ENCODE measurements at regions not wholly inside any gene's neighbourhood (a gene's known extent, or its start where the extent isn't known, plus 50 kb on each side); places are given as distances from the start of the nearest gene placed in this dataset.

DNA sequence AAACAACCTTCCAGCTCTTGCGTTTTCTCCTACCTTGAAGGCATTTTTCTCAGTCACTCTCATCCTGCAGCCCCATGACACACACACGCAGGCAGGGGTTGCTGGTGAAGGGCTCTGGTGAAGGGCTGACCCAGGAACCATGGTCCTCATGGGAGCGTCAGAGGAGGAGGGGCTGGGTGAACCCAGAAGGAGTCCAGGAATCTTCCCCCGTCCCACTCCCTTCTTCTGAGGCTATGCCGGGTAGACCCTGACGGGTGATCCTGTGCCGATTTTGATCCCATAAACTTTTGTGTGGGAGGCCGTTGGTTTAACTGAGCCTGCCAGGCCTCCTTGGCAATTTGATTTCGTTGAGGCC, 278.4 kb upstream of the FOXF1 start:
- TF ChIP-seq TBL1XR1 (IDR thresholded peaks at IDR 0.05; ENCODE audit: low read depth, low read length) (no peak), SMC3 (IDR thresholded peaks at IDR 0.05; ENCODE audit: borderline replicate concordance, low read length) (no peak), PAX5 (IDR thresholded peaks at IDR 0.05; ENCODE audit: borderline replicate concordance, low read depth, low read length) (no peak), FOXK2 (IDR thresholded peaks at IDR 0.05) (no peak), ZNF274 (IDR thresholded peaks at IDR 0.05; ENCODE audit: insufficient read depth, insufficient read length) (no peak), CHD1 (IDR thresholded peaks at IDR 0.05; ENCODE audit: low read depth, low read length) (no peak), CREB1 (IDR thresholded peaks at IDR 0.05; ENCODE audit: low read depth) (no peak), STAT1 (conservative IDR thresholded peaks at IDR 0.05) (no peak), ATF2 (IDR thresholded peaks at IDR 0.05; ENCODE audit: low read length) (no peak), DPF2 (IDR thresholded peaks at IDR 0.05) (no peak), RAD21 (IDR thresholded peaks at IDR 0.05; ENCODE audit: insufficient read depth, low read depth, low read length) (no peak), ZNF592 (IDR thresholded peaks at IDR 0.05) (no peak)
- TF ChIP-seq, protein P1, sequence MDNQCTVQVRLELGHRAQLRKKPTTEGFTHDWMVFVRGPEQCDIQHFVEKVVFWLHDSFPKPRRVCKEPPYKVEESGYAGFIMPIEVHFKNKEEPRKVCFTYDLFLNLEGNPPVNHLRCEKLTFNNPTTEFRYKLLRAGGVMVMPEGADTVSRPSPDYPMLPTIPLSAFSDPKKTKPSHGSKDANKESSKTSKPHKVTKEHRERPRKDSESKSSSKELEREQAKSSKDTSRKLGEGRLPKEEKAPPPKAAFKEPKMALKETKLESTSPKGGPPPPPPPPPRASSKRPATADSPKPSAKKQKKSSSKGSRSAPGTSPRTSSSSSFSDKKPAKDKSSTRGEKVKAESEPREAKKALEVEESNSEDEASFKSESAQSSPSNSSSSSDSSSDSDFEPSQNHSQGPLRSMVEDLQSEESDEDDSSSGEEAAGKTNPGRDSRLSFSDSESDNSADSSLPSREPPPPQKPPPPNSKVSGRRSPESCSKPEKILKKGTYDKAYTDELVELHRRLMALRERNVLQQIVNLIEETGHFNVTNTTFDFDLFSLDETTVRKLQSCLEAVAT (IDR thresholded peaks at IDR 0.05) = no peak
- no peak overlapping the region for H3K4me3 ChIP-seq
- no peak overlapping the region for H3K4me2 ChIP-seq (ENCODE audit: control insufficient read depth, insufficient read depth)
- H3K9me3 ChIP-seq (replicated peaks; ENCODE audit: control insufficient read depth, insufficient read depth, low read length) = no peaks in the 10 kb centered on the region; the same call in 2 of the 3 replicates
- ATAC-seq (no peak), DNase-seq (ENCODE audit: low read depth, low spot score) (no peak), FAIRE-seq (no peak)
- no TSS peak for BruUV-seq (replicated peaks)
- ChIA-PET CTCF (no interaction called here), RAD21 (ENCODE audit: unreplicated experiment) (no interaction called here), SMC1A (ENCODE audit: uncharacterized antibody, unreplicated experiment) (no interaction called here), POLR2A (no interaction called here)
- H3K27ac ChIP-seq (ENCODE audit: control insufficient read depth, insufficient read depth) = no peak overlapping the region
- peaks cover 0 to 1% of the 10 kb centered on the region in 2 experiments; a peak in 2 of 4 replicates for H3K27me3 ChIP-seq (replicated peaks in 1 of 2; ENCODE audit: control insufficient read depth in 2 of 2, insufficient read depth in 2 of 2, low read length in 1 of 2)
- no peaks in the 10 kb centered on the region for H3K79me2 ChIP-seq (ENCODE audit: control insufficient read depth, insufficient read depth, low read length)
- H3K9ac ChIP-seq (ENCODE audit: control insufficient read depth, insufficient read depth, low read length) = no peak overlapping the region
- no peaks in the 10 kb centered on the region for H4K20me1 ChIP-seq (ENCODE audit: control insufficient read depth, insufficient read depth)
- in situ Hi-C loops (cut with MboI) (no loop called here), intact Hi-C loops (cut with micrococcal nuclease; ENCODE audit: unreplicated experiment) (no loop called here)
- no peak overlapping the region for H2AFZ ChIP-seq (ENCODE audit: control insufficient read depth, low read depth, low read length)
- H3K36me3 ChIP-seq (ENCODE audit: control insufficient read depth in 2 of 2, insufficient read depth in 2 of 2, low read length in 1 of 2) = no peaks in the 10 kb centered on the region
- 52% methylated on average over 9 of the region's 9 CpGs for WGBS (ENCODE audit: insufficient coverage, insufficient replicate concordance, low lambda C conversion rate, missing lambda C conversion rate)
- no peaks in the 10 kb centered on the region for H3K4me1 ChIP-seq (ENCODE audit: control insufficient read depth, insufficient read depth, low read length)

Data from GM12878 (cell line).